HUDEP-2 (cell line): ENCODE measurements at regions not wholly inside any gene's neighbourhood (a gene's known extent, or its start where the extent isn't known, plus 50 kb on each side); places are given as distances from the start of the nearest gene placed in this dataset.

Source experiments
- DNase-seq, 76 experiments: peaks; one replicate each; lab custom pipeline; 2025; ENCODE audit not compliant: unreplicated experiment in 76 of 76; lab: John Stamatoyannopoulos, UW

GRCh38 chr16:62478903-62479458, 442.7 kb upstream of the CDH8 start:
- DNase-seq, result no peak

- DNase-seq, result no peak
Measured at GRCh38 chr16:62477796-62478195, 441.6 kb upstream of the CDH8 start.

GRCh38 chr16:62475573-62475972, 439.3 kb upstream of the CDH8 start:
- DNase-seq, result peak in 1 of 76 experiments; percentile 4

- no peak for DNase-seq
Measured at GRCh38 chr16:62462971-62463370, 426.7 kb upstream of the CDH8 start.

- no peak for DNase-seq
Measured at GRCh38 chr16:62450291-62450690, 414.1 kb upstream of the CDH8 start.

GRCh38 chr16:62445909-62446308, 409.7 kb upstream of the CDH8 start:
- no peak for DNase-seq

GRCh38 chr16:62424206-62424605, 388.0 kb upstream of the CDH8 start:
- no peak for DNase-seq

GRCh38 chr16:62408760-62409159, 372.5 kb upstream of the CDH8 start:
- DNase-seq, result no peak

- no peak for DNase-seq
Measured at GRCh38 chr16:62406387-62406786, 370.1 kb upstream of the CDH8 start.

GRCh38 chr16:62404842-62405611, 368.8 kb upstream of the CDH8 start:
- DNase-seq, result no peak

- no peak for DNase-seq
Measured at GRCh38 chr16:62392698-62393097, 356.5 kb upstream of the CDH8 start.

- DNase-seq, result no peak
Measured at GRCh38 chr16:62391940-62392339, 355.7 kb upstream of the CDH8 start.

GRCh38 chr16:62391134-62391533, 354.9 kb upstream of the CDH8 start:
- DNase-seq, result no peak

GRCh38 chr16:62390214-62390613, 354.0 kb upstream of the CDH8 start:
- DNase-seq, result no peak

- DNase-seq, result no peak
Measured at GRCh38 chr16:62386411-62386810, 350.2 kb upstream of the CDH8 start.

- DNase-seq, result no peak
Measured at GRCh38 chr16:62383941-62384340, 347.7 kb upstream of the CDH8 start.

GRCh38 chr16:62370445-62370844, 334.2 kb upstream of the CDH8 start:
- no peak for DNase-seq

GRCh38 chr16:62363501-62363900, 327.3 kb upstream of the CDH8 start:
- no peak for DNase-seq

GRCh38 chr16:62353355-62353754, 317.1 kb upstream of the CDH8 start:
- DNase-seq, result no peak

- no peak for DNase-seq
Measured at GRCh38 chr16:62342216-62342615, 306.0 kb upstream of the CDH8 start.

- DNase-seq, result no peak
Measured at GRCh38 chr16:62335356-62335755, 299.1 kb upstream of the CDH8 start.

- no peak for DNase-seq
Measured at GRCh38 chr16:62321606-62322005, 285.4 kb upstream of the CDH8 start.

- DNase-seq, result no peak
Measured at GRCh38 chr16:62298600-62298999, 262.4 kb upstream of the CDH8 start.
